ENCODE measurements at regions not wholly inside any gene's neighbourhood (a gene's known extent, or its start where the extent isn't known, plus 50 kb on each side); places are given as distances from the start of the nearest gene placed in this dataset.
"Not testable (repeated sequence)": the region's sequence is repeated elsewhere in the genome, so short reads cannot be mapped to it uniquely, and the experiment has no call there.

GRCh38 chr2:40025276-40025675 is 246.2 kb upstream of the THUMPD2 start:
- Mint-ChIP-seq H3K9me3 (peaks cover 5 to 19% of the 10 kb centered on the region in 2 donors), H3K4me1 (peaks cover 12 to 23% of the 10 kb centered on the region in 2 donors)

GRCh38 chr2:40020997-40021396 is 241.9 kb upstream of the THUMPD2 start:
- Mint-ChIP-seq H3K4me1 (no peaks in the 10 kb centered on the region), H3K9me3 (peaks cover 11 to 17% of the 10 kb centered on the region in 2 donors), H3K27ac (no peak overlapping the region), H3K36me3 (peaks cover 2 to 5% of the 10 kb centered on the region in 2 donors), H3K4me3 (no peak overlapping the region), H3K27me3 (no peaks in the 10 kb centered on the region)
- ATAC-seq (replicated peaks): no peak
- DNase-seq: no peak

More at GRCh38 chr2:40025276-40025675, 246.2 kb upstream of the THUMPD2 start:
- H3K4me3 Mint-ChIP-seq; DNase-seq; H3K36me3 Mint-ChIP-seq; ATAC-seq (replicated peaks); H3K27ac Mint-ChIP-seq; H3K27me3 Mint-ChIP-seq: not testable (repeated sequence)

GRCh38 chr2:40016151-40016885 is 237.3 kb upstream of the THUMPD2 start:
- DNase-seq (no peak), ATAC-seq (replicated peaks) (no peak)
- H3K9me3 Mint-ChIP-seq: peaks cover 16 to 19% of the 10 kb centered on the region in 2 donors
- H3K4me3 Mint-ChIP-seq: no peak overlapping the region
- peaks cover 0 to 4% of the 10 kb centered on the region in 2 donors for H3K27me3 Mint-ChIP-seq
- H3K36me3 Mint-ChIP-seq: peaks cover 2 to 14% of the 10 kb centered on the region in 2 donors
- H3K4me1 Mint-ChIP-seq: no peaks in the 10 kb centered on the region
- no peak overlapping the region for H3K27ac Mint-ChIP-seq

- not testable (repeated sequence) for H3K36me3 Mint-ChIP-seq; ATAC-seq (replicated peaks); H3K9me3 Mint-ChIP-seq; DNase-seq; H3K4me3 Mint-ChIP-seq; H3K27me3 Mint-ChIP-seq; H3K4me1 Mint-ChIP-seq; H3K27ac Mint-ChIP-seq
Measured at GRCh38 chr2:40013962-40014361, 234.9 kb upstream of the THUMPD2 start.

GRCh38 chr2:40004336-40004735 is 225.3 kb upstream of the THUMPD2 start:
- no peak overlapping the region for H3K27ac Mint-ChIP-seq
- ATAC-seq (replicated peaks) (no peak), DNase-seq (no peak)
- H3K4me1 Mint-ChIP-seq: no peaks in the 10 kb centered on the region
- H3K27me3 Mint-ChIP-seq: no peaks in the 10 kb centered on the region
- no peak overlapping the region for H3K4me3 Mint-ChIP-seq
- H3K9me3 Mint-ChIP-seq: no peaks in the 10 kb centered on the region
- no peaks in the 10 kb centered on the region for H3K36me3 Mint-ChIP-seq

GRCh38 chr2:40002339-40002738 is 223.3 kb upstream of the THUMPD2 start:
- no peaks in the 10 kb centered on the region for H3K27me3 Mint-ChIP-seq
- DNase-seq: no peak
- no peaks in the 10 kb centered on the region for H3K9me3 Mint-ChIP-seq
- H3K36me3 Mint-ChIP-seq: no peaks in the 10 kb centered on the region
- H3K4me3 Mint-ChIP-seq: no peak overlapping the region
- no peak for ATAC-seq (replicated peaks)
- no peak overlapping the region for H3K27ac Mint-ChIP-seq
- H3K4me1 Mint-ChIP-seq: no peaks in the 10 kb centered on the region

- Mint-ChIP-seq H3K27ac (no peak overlapping the region), H3K27me3 (no peaks in the 10 kb centered on the region), H3K9me3 (no peaks in the 10 kb centered on the region), H3K36me3 (no peaks in the 10 kb centered on the region), H3K4me1 (no peaks in the 10 kb centered on the region), H3K4me3 (no peak overlapping the region)
- DNase-seq: no peak
- ATAC-seq (replicated peaks): no peak
Measured at GRCh38 chr2:39999864-40000263, 220.8 kb upstream of the THUMPD2 start.

GRCh38 chr2:39998617-39999016 is 219.6 kb upstream of the THUMPD2 start:
- no peaks in the 10 kb centered on the region for H3K27me3 Mint-ChIP-seq
- no peak overlapping the region for H3K4me3 Mint-ChIP-seq
- H3K9me3 Mint-ChIP-seq: no peaks in the 10 kb centered on the region
- no peaks in the 10 kb centered on the region for H3K4me1 Mint-ChIP-seq
- no peaks in the 10 kb centered on the region for H3K36me3 Mint-ChIP-seq
- no peak for ATAC-seq (replicated peaks)
- no peak for DNase-seq
- no peak overlapping the region for H3K27ac Mint-ChIP-seq

GRCh38 chr2:39996653-39997080 is 217.6 kb upstream of the THUMPD2 start:
- H3K4me3 Mint-ChIP-seq: no peak overlapping the region
- DNase-seq (no peak), ATAC-seq (replicated peaks) (no peak)
- no peak overlapping the region for H3K27ac Mint-ChIP-seq
- H3K27me3 Mint-ChIP-seq: no peaks in the 10 kb centered on the region
- no peaks in the 10 kb centered on the region for H3K36me3 Mint-ChIP-seq
- H3K9me3 Mint-ChIP-seq: no peaks in the 10 kb centered on the region
- H3K4me1 Mint-ChIP-seq: no peaks in the 10 kb centered on the region

- Mint-ChIP-seq H3K36me3 (no peaks in the 10 kb centered on the region), H3K4me3 (no peak overlapping the region), H3K27me3 (no peaks in the 10 kb centered on the region), H3K9me3 (no peaks in the 10 kb centered on the region), H3K27ac (no peak overlapping the region), H3K4me1 (no peaks in the 10 kb centered on the region)
- no peak for ATAC-seq (replicated peaks)
- DNase-seq: no peak
Measured at GRCh38 chr2:39995005-39995737, 216.1 kb upstream of the THUMPD2 start.

- no peaks in the 10 kb centered on the region for H3K9me3 Mint-ChIP-seq
- H3K36me3 Mint-ChIP-seq: no peaks in the 10 kb centered on the region
- no peak overlapping the region for H3K4me3 Mint-ChIP-seq
- no peaks in the 10 kb centered on the region for H3K27me3 Mint-ChIP-seq
- DNase-seq: no peak
- H3K27ac Mint-ChIP-seq: no peak overlapping the region
- no peaks in the 10 kb centered on the region for H3K4me1 Mint-ChIP-seq
- ATAC-seq (replicated peaks): no peak
Measured at GRCh38 chr2:39994151-39994550, 215.1 kb upstream of the THUMPD2 start.

GRCh38 chr2:39991298-39991697 is 212.2 kb upstream of the THUMPD2 start:
- DNase-seq: no peak

GRCh38 chr2:39990335-39990900 is 211.4 kb upstream of the THUMPD2 start:
- ATAC-seq (replicated peaks) (no peak), DNase-seq (no peak)
- Mint-ChIP-seq H3K9me3 (peaks cover 0 to 2% of the 10 kb centered on the region in 2 donors), H3K36me3 (no peaks in the 10 kb centered on the region), H3K4me1 (no peaks in the 10 kb centered on the region), H3K27ac (no peak overlapping the region), H3K4me3 (no peak overlapping the region), H3K27me3 (peaks cover 0 to 3% of the 10 kb centered on the region in 2 donors)

More at GRCh38 chr2:39991298-39991697, 212.2 kb upstream of the THUMPD2 start:
- Mint-ChIP-seq H3K36me3 (no peaks in the 10 kb centered on the region), H3K4me3 (no peak overlapping the region), H3K27ac (no peak overlapping the region), H3K9me3 (no peaks in the 10 kb centered on the region), H3K27me3 (no peaks in the 10 kb centered on the region), H3K4me1 (no peaks in the 10 kb centered on the region)
- no peak for ATAC-seq (replicated peaks)

GRCh38 chr2:39989888-39990287 is 210.8 kb upstream of the THUMPD2 start:
- Mint-ChIP-seq H3K27ac (no peak overlapping the region), H3K27me3 (peaks cover 0 to 3% of the 10 kb centered on the region in 2 donors), H3K9me3 (peaks cover 0 to 2% of the 10 kb centered on the region in 2 donors), H3K4me1 (no peaks in the 10 kb centered on the region), H3K36me3 (no peaks in the 10 kb centered on the region), H3K4me3 (no peak overlapping the region)
- no peak for ATAC-seq (replicated peaks)
- no peak for DNase-seq

GRCh38 chr2:39981883-39982311 is 202.8 kb upstream of the THUMPD2 start:
- DNase-seq (no peak), ATAC-seq (replicated peaks) (no peak)
- Mint-ChIP-seq H3K4me3 (no peak overlapping the region), H3K27me3 (peaks cover 0 to 3% of the 10 kb centered on the region in 2 donors), H3K27ac (no peak overlapping the region), H3K9me3 (peaks cover 0 to 2% of the 10 kb centered on the region in 2 donors), H3K4me1 (no peaks in the 10 kb centered on the region), H3K36me3 (no peaks in the 10 kb centered on the region)
